Transverse colon (tissue), 4 donors: ENCODE measurements at regions not wholly inside any gene's neighbourhood (a gene's known extent, or its start where the extent isn't known, plus 50 kb on each side); places are given as distances from the start of the nearest gene placed in this dataset.

Experiments used
- DNase-seq: peaks from one replicate; pipeline ENCODE4 v3.0.0-alpha.2; 2019
- H3K27ac ChIP-seq, 4 donors: fragments of 200-600 bp; sonication (generic); 2 replicates each; pipeline ENCODE4 v1.5.1; 2016 to 2018; ENCODE audit warnings: inconsistent platforms in 4 of 4
- H3K27me3 ChIP-seq: fragments of 200-600 bp; sonication (generic); 2 replicates; pipeline ENCODE4 v1.5.1; 2017; ENCODE audit warnings: inconsistent platforms
- H3K36me3 ChIP-seq, 4 donors: fragments of 200-600 bp; sonication (generic); 2 replicates each; pipeline ENCODE4 v1.5.1; 2017 to 2019; ENCODE audit warnings: inconsistent platforms in 4 of 4
- H3K4me1 ChIP-seq, 4 donors: fragments of 200-600 bp; sonication (generic); 2 replicates each; pipeline ENCODE4 v1.5.1; 2017 to 2020; ENCODE audit warnings: inconsistent platforms in 4 of 4
- H3K4me3 ChIP-seq, 4 donors: fragments of 200-600 bp; sonication (generic); 1 replicate in 1 of 4; 2 replicates in 3 of 4; pipeline versions ENCODE4 v1.5.1 to v1.6.1; 2017 to 2019; ENCODE audit warnings: inconsistent platforms in 4 of 4
- H3K9me3 ChIP-seq, 2 donors: fragments of 200-600 bp; sonication (generic); 2 replicates each; pipeline ENCODE4 v1.5.1; 2017 to 2019; ENCODE audit warnings: inconsistent platforms in 2 of 2
- CTCF ChIP-seq, 5 experiments: fragments of 200-600 bp in 3 of 5; fragments of 450-650 bp in 2 of 5; sonication (generic) in 3 of 5; IDR thresholded peaks; 1 replicate in 2 of 5; 2 replicates in 3 of 5; pipeline ENCODE4 v1.5.1; 2016 to 2017; ENCODE audit warnings: antibody characterized with exemption in 5 of 5, inconsistent platforms in 3 of 5, mild to moderate bottlenecking in 2 of 5, moderate library complexity in 1 of 5
- EP300 ChIP-seq: sonication (generic); formaldehyde crosslinking; IDR thresholded peaks from one replicate; pipeline ENCODE4 v1.6.1; 2017; ENCODE audit warnings: antibody characterized with exemption, low read depth
- POLR2A ChIP-seq: fragments of 450-650 bp; IDR thresholded peaks from one replicate; pipeline ENCODE4 v1.6.1; 2016; ENCODE audit warnings: antibody characterized with exemption, mild to moderate bottlenecking, moderate library complexity
- POLR2AphosphoS5 ChIP-seq, 3 donors: sonication (generic); formaldehyde crosslinking; IDR thresholded peaks; one replicate each; pipeline ENCODE4 v1.6.1; 2016; ENCODE audit warnings: antibody characterized with exemption in 3 of 3
- WGBS, 2 donors: methylation state at CpG; one replicate each; pipeline ENCODE4 v1.1.5; 2018; ENCODE audit warnings: low coverage in 1 of 2; 5-methylcytosine and 5-hydroxymethylcytosine counted together
- in situ Hi-C, 4 donors: fragments of 200-750 bp; cut with MboI; loops; one replicate each; pipeline versions ENCODE4 v1.15.0 to v1.15.1; 2017; ENCODE audit warnings: low sequenced_read_pairs in 3 of 4, low pct_ligation_motif_present in 1 of 4, low pct_unique_long_range_greater_than_20kb in 1 of 4
- intact Hi-C: fragments of 100-400 bp; cut with DNase I; formaldehyde crosslinking; loops from one replicate; pipeline ENCODE4 v1.15.1; 2023; ENCODE audit warnings: low total_unique reads

- WGBS, 2 donors = 60 to 97% methylated on average over 3 of the region's 3 CpGs
- intact Hi-C loops (no loop called here), in situ Hi-C loops (no loop called here)
- Histone ChIP-seq H3K36me3 (no peaks in the 10 kb centered on the region), H3K4me1 (peaks cover 0 to under 1% (median 0%) of the 10 kb centered on the region in 4 donors), H3K27ac (no peak overlapping the region), H3K4me3 (no peak overlapping the region), H3K9me3 (no peaks in the 10 kb centered on the region), H3K27me3 (no peaks in the 10 kb centered on the region)
- TF ChIP-seq EP300 (no peak), POLR2A (no peak), POLR2AphosphoS5 (IDR thresholded peaks at IDR 0.05) (no peak), CTCF (IDR thresholded peaks at IDR 0.05) (no peak)
- no peak for DNase-seq
Measured at GRCh38 chr11:30165652-30166051, 65.2 kb upstream of the FSHB start.

GRCh38 chr11:30171661-30172060, 59.2 kb upstream of the FSHB start:
- H3K4me3 ChIP-seq = no peak overlapping the region
- H3K4me1 ChIP-seq = peaks cover 0 to 21% (median 3%) of the 10 kb centered on the region in 4 donors
- TF ChIP-seq CTCF (IDR thresholded peaks at IDR 0.05) (no peak), EP300 (no peak), POLR2AphosphoS5 (IDR thresholded peaks at IDR 0.05) (no peak), POLR2A (no peak)
- intact Hi-C loops (no loop called here), in situ Hi-C loops (loop anchor here in 1 of 4 donors (10.0 kb wide), 1 partner anchor 63 kb away; the partner anchor contains the start of gene FSHB)
- H3K27me3 ChIP-seq = no peaks in the 10 kb centered on the region
- WGBS, 2 donors = 37 to 64% methylated on average over 2 of the region's 2 CpGs
- H3K27ac ChIP-seq = peak overlapping the region in 1 of 4 donors; percentile 52
- H3K9me3 ChIP-seq = no peaks in the 10 kb centered on the region
- no peak for DNase-seq
- H3K36me3 ChIP-seq = no peaks in the 10 kb centered on the region

- TF ChIP-seq CTCF (IDR thresholded peaks at IDR 0.05) (no peak), EP300 (no peak), POLR2A (no peak), POLR2AphosphoS5 (IDR thresholded peaks at IDR 0.05) (no peak)
- intact Hi-C loops = no loop called here
- in situ Hi-C loops = loop anchor here in 1 of 4 donors (10.0 kb wide), 1 partner anchor 63 kb away; the partner anchor contains the start of gene FSHB
- H3K36me3 ChIP-seq = no peaks in the 10 kb centered on the region
- DNase-seq = no peak
- H3K9me3 ChIP-seq = no peaks in the 10 kb centered on the region
- peaks cover 0 to 21% (median 3%) of the 10 kb centered on the region in 4 donors for H3K4me1 ChIP-seq
- H3K27ac ChIP-seq = peak overlapping the region in 1 of 4 donors; percentile 52
- WGBS, 2 donors = 55 to 57% methylated on average over 2 of the region's 2 CpGs
- H3K4me3 ChIP-seq = no peak overlapping the region
- no peaks in the 10 kb centered on the region for H3K27me3 ChIP-seq
Measured at GRCh38 chr11:30172158-30172557, 58.7 kb upstream of the FSHB start.

- H3K27me3 ChIP-seq = no peaks in the 10 kb centered on the region
- no peak overlapping the region for H3K27ac ChIP-seq
- no peak for TF ChIP-seq POLR2A
- no peak for TF ChIP-seq POLR2AphosphoS5 (IDR thresholded peaks at IDR 0.05)
- TF ChIP-seq EP300 = no peak
- TF ChIP-seq CTCF (IDR thresholded peaks at IDR 0.05) = no peak
- in situ Hi-C loops = loop anchor here in 1 of 4 donors (10.0 kb wide), 1 partner anchor 62 kb away; the partner anchor contains the start of gene FSHB
- H3K4me1 ChIP-seq = peaks cover 0 to 21% (median 3%) of the 10 kb centered on the region in 4 donors
- H3K36me3 ChIP-seq = no peaks in the 10 kb centered on the region
- 51 to 52% methylated on average over 2 to 3 of the region's 3 CpGs for WGBS, 2 donors
- no peak overlapping the region for H3K4me3 ChIP-seq
- DNase-seq = no peak
- H3K9me3 ChIP-seq = no peaks in the 10 kb centered on the region
- intact Hi-C loops = no loop called here
Measured at GRCh38 chr11:30172883-30173311, 57.9 kb upstream of the FSHB start.
